NB4 (cell line): ENCODE measurements at regions not wholly inside any gene's neighbourhood (a gene's known extent, or its start where the extent isn't known, plus 50 kb on each side); places are given as distances from the start of the nearest gene placed in this dataset.

ENCODE experiments used
- CTCF ChIP-seq: IDR thresholded peaks from one replicate; pipeline ENCODE4 v1.5.1; 2012; ENCODE audit warnings: low read depth, low read length
- MYC ChIP-seq: IDR thresholded peaks from 2 replicates; pipeline ENCODE4 v1.6.1; 2011; ENCODE audit warnings: low read depth, low read length

GRCh38 chr9:86547571-86547970 is 193.4 kb upstream of the TUT7 start:
- TF ChIP-seq CTCF = no peak
- TF ChIP-seq MYC = no peak
